ENCODE measurements at regions not wholly inside any gene's neighbourhood (a gene's known extent, or its start where the extent isn't known, plus 50 kb on each side); places are given as distances from the start of the nearest gene placed in this dataset.

DNA sequence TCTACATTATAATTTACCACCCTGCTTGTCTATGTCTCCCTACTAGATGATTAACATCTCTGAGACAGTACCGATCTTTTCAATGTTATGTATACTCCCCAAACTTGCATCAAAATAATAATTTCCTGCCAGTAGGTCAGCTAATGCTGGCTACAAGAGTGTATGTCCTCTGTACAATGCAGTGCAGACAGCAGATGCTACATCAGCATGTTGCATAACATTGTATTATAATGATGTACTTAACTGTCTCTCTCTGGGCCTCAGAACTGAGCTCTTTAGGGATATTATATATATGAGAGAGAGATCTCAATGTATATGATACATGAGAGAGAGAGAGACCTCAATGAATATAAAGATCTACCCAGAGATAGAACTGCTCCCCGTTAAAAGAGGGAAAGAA lies 456.6 kb downstream of the SHQ1 start:
- in situ Hi-C loops (cut with HindIII; ENCODE audit: low sequenced_read_pairs): no loop called here
- DNase-seq (ENCODE audit: low read depth): no peak
- no peak for TF ChIP-seq CTCF (IDR thresholded peaks at IDR 0.05; ENCODE audit: low read depth, low read length, missing control alignments)
- H3K4me3 ChIP-seq (ENCODE audit: low read depth, low read length): no peak overlapping the region

GRCh38 chr3:72390841-72391240 lies 457.4 kb downstream of the SHQ1 start:
- in situ Hi-C loops (cut with HindIII; ENCODE audit: low sequenced_read_pairs): no loop called here
- no peak overlapping the region for H3K4me3 ChIP-seq (ENCODE audit: low read depth, low read length)
- DNase-seq (ENCODE audit: low read depth): no peak
- no peak for TF ChIP-seq CTCF (IDR thresholded peaks at IDR 0.05; ENCODE audit: low read depth, low read length, missing control alignments)

DNA sequence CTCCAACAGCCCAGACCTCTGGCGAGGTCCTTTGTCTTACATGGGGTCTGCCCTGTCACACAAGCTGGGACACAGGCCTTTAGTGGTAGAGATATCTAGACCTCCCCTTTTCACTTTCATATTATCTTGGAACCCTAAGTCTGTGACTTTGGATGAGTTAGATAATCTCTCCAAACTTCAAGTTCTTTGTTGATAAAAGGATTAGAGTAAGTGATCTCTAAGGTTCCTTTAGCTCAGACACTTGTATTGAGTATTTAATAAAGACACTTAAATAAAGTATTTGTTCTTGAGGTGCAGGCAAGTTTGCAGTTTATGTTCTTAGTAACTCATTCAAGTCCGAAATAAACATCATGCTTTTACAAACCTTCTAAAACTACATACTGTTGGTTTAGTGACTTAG lies 459.6 kb downstream of the SHQ1 start:
- in situ Hi-C loops (cut with HindIII; ENCODE audit: low sequenced_read_pairs): no loop called here

GRCh38 chr3:72388117-72388516 lies 460.1 kb downstream of the SHQ1 start:
- no peak overlapping the region for H3K4me3 ChIP-seq (ENCODE audit: low read depth, low read length)
- DNase-seq (ENCODE audit: low read depth): no peak
- TF ChIP-seq CTCF (IDR thresholded peaks at IDR 0.05; ENCODE audit: low read depth, low read length, missing control alignments): no peak
- in situ Hi-C loops (cut with HindIII; ENCODE audit: low sequenced_read_pairs): no loop called here

More for the DNA sequence above, 459.6 kb downstream of the SHQ1 start:
- DNase-seq (ENCODE audit: low read depth): no peak
- no peak for TF ChIP-seq CTCF (IDR thresholded peaks at IDR 0.05; ENCODE audit: low read depth, low read length, missing control alignments)
- H3K4me3 ChIP-seq (ENCODE audit: low read depth, low read length): no peak overlapping the region

DNA sequence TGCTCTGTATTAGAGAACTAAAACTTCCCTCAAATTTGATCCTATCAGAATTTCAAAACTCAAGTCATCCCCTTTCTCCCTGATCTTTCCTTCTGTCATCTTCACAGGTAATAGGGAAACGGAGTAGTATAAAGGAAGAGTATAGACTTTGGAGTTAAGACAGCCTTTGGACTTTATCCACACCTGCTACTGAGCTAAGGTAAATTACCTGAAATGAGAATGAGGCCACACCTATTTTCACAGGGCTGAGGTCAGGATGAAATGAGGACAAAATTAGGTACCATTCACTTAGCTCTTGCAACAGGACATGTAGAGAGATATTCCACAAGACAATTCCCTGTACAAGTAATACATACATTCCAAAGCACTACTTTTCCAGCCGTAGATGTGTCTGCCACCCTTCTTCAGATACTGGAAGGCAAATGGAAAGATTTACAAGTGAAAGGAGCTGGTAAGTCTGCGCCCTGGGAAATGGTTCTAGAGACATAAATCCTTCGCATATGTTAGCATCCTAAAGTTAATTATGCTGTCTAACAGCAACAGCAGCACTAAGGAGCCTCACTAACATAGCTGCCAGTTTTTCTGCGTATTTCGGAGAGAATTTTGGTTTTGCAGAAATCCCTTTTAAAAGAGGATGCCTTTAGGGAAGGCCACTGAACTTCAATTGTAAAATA lies 461.8 kb downstream of the SHQ1 start:
- in situ Hi-C loops (cut with HindIII; ENCODE audit: low sequenced_read_pairs): no loop called here
- TF ChIP-seq CTCF (IDR thresholded peaks at IDR 0.05; ENCODE audit: low read depth, low read length, missing control alignments): no peak
- H3K4me3 ChIP-seq (ENCODE audit: low read depth, low read length): no peak overlapping the region

DNA sequence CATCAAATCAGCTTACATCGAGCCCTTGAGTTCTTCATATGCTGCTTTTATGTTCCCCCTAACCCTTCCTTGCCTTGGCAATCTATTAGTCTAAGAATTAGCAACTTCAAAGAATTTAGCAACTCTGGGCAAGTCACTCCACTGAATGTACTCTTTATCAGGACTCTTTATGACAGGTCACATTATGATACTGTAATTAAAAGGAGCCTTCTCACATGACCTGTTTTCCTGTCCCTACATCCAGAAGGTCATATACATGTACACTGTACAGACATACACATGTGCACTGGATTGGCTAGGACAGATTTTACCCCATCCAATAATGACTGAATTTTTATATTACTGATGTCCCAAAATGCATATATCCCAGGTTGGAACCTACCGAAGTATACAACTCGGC lies 463.1 kb downstream of the SHQ1 start:
- in situ Hi-C loops (cut with HindIII; ENCODE audit: low sequenced_read_pairs): no loop called here

More for the DNA sequence above, 461.8 kb downstream of the SHQ1 start:
- no peak for DNase-seq (ENCODE audit: low read depth)

More for the DNA sequence above, 463.1 kb downstream of the SHQ1 start:
- no peak for DNase-seq (ENCODE audit: low read depth)
- no peak for TF ChIP-seq CTCF (IDR thresholded peaks at IDR 0.05; ENCODE audit: low read depth, low read length, missing control alignments)
- no peak overlapping the region for H3K4me3 ChIP-seq (ENCODE audit: low read depth, low read length)
